ENCODE measurements at regions not wholly inside any gene's neighbourhood (a gene's known extent, or its start where the extent isn't known, plus 50 kb on each side); places are given as distances from the start of the nearest gene placed in this dataset.

- H3K4me1 ChIP-seq (ENCODE audit: control insufficient read depth, low read length) = peaks cover 33% of the 10 kb centered on the region
- no peaks in the 10 kb centered on the region for H3F3A ChIP-seq (ENCODE audit: control insufficient read depth, insufficient read depth)
- no peak overlapping the region for H3K27ac ChIP-seq (ENCODE audit: low read depth, low read length)
- no peaks in the 10 kb centered on the region for H3K9me2 ChIP-seq (replicated peaks; ENCODE audit: control insufficient read depth, low read length)
- no peaks in the 10 kb centered on the region for H3K27me3 ChIP-seq (ENCODE audit: control insufficient read depth, low read length)
- H4K20me1 ChIP-seq (ENCODE audit: control insufficient read depth, insufficient read depth, low read depth, low read length) = no peaks in the 10 kb centered on the region
- H3K4me2 ChIP-seq (ENCODE audit: low read length) = peak overlapping the region; percentile 17; the same call in 1 of the 2 replicates
- no peaks in the 10 kb centered on the region for H3K79me2 ChIP-seq (ENCODE audit: control insufficient read depth, low read length)
- H3K9me3 ChIP-seq (ENCODE audit: control insufficient read depth, insufficient read depth, low read length) = no peaks in the 10 kb centered on the region
- H3K4me3 ChIP-seq (ENCODE audit: low read length) = no peak overlapping the region
- no peaks in the 10 kb centered on the region for H3K36me3 ChIP-seq (ENCODE audit: control insufficient read depth, low read length)
- TF ChIP-seq CTCF (IDR thresholded peaks at IDR 0.05; ENCODE audit: low read depth, low read length, poor library complexity, severe bottlenecking) = no peak
- TF ChIP-seq EZH2phosphoT487 (IDR thresholded peaks at IDR 0.05; ENCODE audit: borderline replicate concordance, low read length) = no peak
Measured at GRCh38 chr12:17579205-17580026, 510.6 kb downstream of the RERGL start.

- no peaks in the 10 kb centered on the region for H3K9me3 ChIP-seq (ENCODE audit: control insufficient read depth, insufficient read depth, low read length)
- H3K27ac ChIP-seq (ENCODE audit: low read depth, low read length) = no peak overlapping the region
- TF ChIP-seq EZH2phosphoT487 (IDR thresholded peaks at IDR 0.05; ENCODE audit: borderline replicate concordance, low read length) = no peak
- TF ChIP-seq CTCF (IDR thresholded peaks at IDR 0.05; ENCODE audit: low read depth, low read length, poor library complexity, severe bottlenecking) = no peak
- no peak overlapping the region for H3K4me2 ChIP-seq (ENCODE audit: low read length)
- no peaks in the 10 kb centered on the region for H3K9me2 ChIP-seq (replicated peaks; ENCODE audit: control insufficient read depth, low read length)
- no peaks in the 10 kb centered on the region for H3K79me2 ChIP-seq (ENCODE audit: control insufficient read depth, low read length)
- H3K4me3 ChIP-seq (ENCODE audit: low read length) = no peak overlapping the region
- H3K36me3 ChIP-seq (ENCODE audit: control insufficient read depth, low read length) = no peaks in the 10 kb centered on the region
- no peaks in the 10 kb centered on the region for H3K27me3 ChIP-seq (ENCODE audit: control insufficient read depth, low read length)
- no peaks in the 10 kb centered on the region for H4K20me1 ChIP-seq (ENCODE audit: control insufficient read depth, insufficient read depth, low read depth, low read length)
- H3F3A ChIP-seq (ENCODE audit: control insufficient read depth, insufficient read depth) = no peaks in the 10 kb centered on the region
- peaks cover 29% of the 10 kb centered on the region for H3K4me1 ChIP-seq (ENCODE audit: control insufficient read depth, low read length)
Measured at GRCh38 chr12:17577405-17577804, 512.6 kb downstream of the RERGL start.

- Histone ChIP-seq H3K36me3 (ENCODE audit: control insufficient read depth, low read length) (no peaks in the 10 kb centered on the region), H3K27ac (ENCODE audit: low read depth, low read length) (no peak overlapping the region), H3K4me2 (ENCODE audit: low read length) (no peak overlapping the region), H4K20me1 (ENCODE audit: control insufficient read depth, insufficient read depth, low read depth, low read length) (no peaks in the 10 kb centered on the region), H3K79me2 (ENCODE audit: control insufficient read depth, low read length) (no peaks in the 10 kb centered on the region), H3K9me2 (replicated peaks; ENCODE audit: control insufficient read depth, low read length) (no peaks in the 10 kb centered on the region), H3K9me3 (ENCODE audit: control insufficient read depth, insufficient read depth, low read length) (no peaks in the 10 kb centered on the region), H3K27me3 (ENCODE audit: control insufficient read depth, low read length) (no peaks in the 10 kb centered on the region), H3K4me3 (ENCODE audit: low read length) (no peak overlapping the region), H3F3A (ENCODE audit: control insufficient read depth, insufficient read depth) (no peaks in the 10 kb centered on the region), H3K4me1 (ENCODE audit: control insufficient read depth, low read length) (no peaks in the 10 kb centered on the region)
- TF ChIP-seq CTCF (IDR thresholded peaks at IDR 0.05; ENCODE audit: low read depth, low read length, poor library complexity, severe bottlenecking) (no peak), EZH2phosphoT487 (IDR thresholded peaks at IDR 0.05; ENCODE audit: borderline replicate concordance, low read length) (no peak)
Measured at GRCh38 chr12:17572250-17572649, 517.7 kb downstream of the RERGL start.
